Left ventricle myocardium inferior (tissue), 1 donor: ENCODE measurements at regions not wholly inside any gene's neighbourhood (a gene's known extent, or its start where the extent isn't known, plus 50 kb on each side); places are given as distances from the start of the nearest gene placed in this dataset.

Experiments used
- DNase-seq: peaks from one replicate; pipeline ENCODE4 v3.0.0-alpha.2; 2020
- H3K27ac ChIP-seq: fragments of 200-600 bp; replicated peaks from 2 replicates; pipeline ENCODE4 v1.8.0; 2021
- H3K27me3 ChIP-seq: fragments of 200-600 bp; 2 replicates; pipeline ENCODE4 v1.8.0; 2021; ENCODE audit warnings: low read depth
- H3K36me3 ChIP-seq: fragments of 200-600 bp; 2 replicates; pipeline ENCODE4 v1.8.0; 2021
- H3K4me1 ChIP-seq: fragments of 200-600 bp; 2 replicates; pipeline ENCODE4 v1.8.0; 2021
- H3K4me3 ChIP-seq: fragments of 200-600 bp; 2 replicates; pipeline ENCODE4 v1.8.0; 2021; ENCODE audit warnings: mild to moderate bottlenecking, moderate library complexity
- H3K9me3 ChIP-seq: fragments of 200-600 bp; replicated peaks from 2 replicates; pipeline ENCODE4 v1.8.0; 2021
- CTCF ChIP-seq: fragments of 200-600 bp; IDR thresholded peaks from 2 replicates; pipeline ENCODE4 v1.8.0; 2021; ENCODE audit warnings: antibody characterized with exemption, mild to moderate bottlenecking, borderline replicate concordance
- intact Hi-C: fragments of 100-400 bp; cut with micrococcal nuclease; formaldehyde crosslinking; loops from one replicate; pipeline ENCODE4 v1.11.0; 2022
- donor health status: DM: no; HTN: yes; CAD: no; lungs with severe emphysema.

GRCh38 chr14:98819132-98819866, 452.7 kb downstream of the BCL11B start:
- intact Hi-C loops = no loop called here
- Histone ChIP-seq H3K36me3 (no peaks in the 10 kb centered on the region), H3K4me1 (no peaks in the 10 kb centered on the region), H3K4me3 (no peak overlapping the region), H3K27ac (no peak overlapping the region), H3K27me3 (peaks cover 57% of the 10 kb centered on the region), H3K9me3 (no peaks in the 10 kb centered on the region)
- DNase-seq = no peak
- TF ChIP-seq CTCF = no peak

- Histone ChIP-seq H3K27ac (no peak overlapping the region), H3K27me3 (peaks cover 53% of the 10 kb centered on the region), H3K36me3 (no peaks in the 10 kb centered on the region), H3K4me3 (no peak overlapping the region), H3K4me1 (no peaks in the 10 kb centered on the region), H3K9me3 (no peaks in the 10 kb centered on the region)
- intact Hi-C loops = no loop called here
- DNase-seq = no peak
- TF ChIP-seq CTCF = no peak
Observed at GRCh38 chr14:98819867-98820206, 452.2 kb downstream of the BCL11B start.

- TF ChIP-seq CTCF = no peak
- intact Hi-C loops = no loop called here
- no peaks in the 10 kb centered on the region for H3K9me3 ChIP-seq
Observed at GRCh38 chr14:98822917-98823316, 449.1 kb downstream of the BCL11B start.

GRCh38 chr14:98826618-98827017, 445.4 kb downstream of the BCL11B start:
- no peaks in the 10 kb centered on the region for H3K36me3 ChIP-seq
- intact Hi-C loops = no loop called here
- no peak overlapping the region for H3K27ac ChIP-seq
- peaks cover 56% of the 10 kb centered on the region for H3K27me3 ChIP-seq
- no peak for DNase-seq
- peaks cover 7% of the 10 kb centered on the region for H3K9me3 ChIP-seq
- no peak overlapping the region for H3K4me3 ChIP-seq
- no peak for TF ChIP-seq CTCF
- no peaks in the 10 kb centered on the region for H3K4me1 ChIP-seq

More at GRCh38 chr14:98822917-98823316, 449.1 kb downstream of the BCL11B start:
- peaks cover 54% of the 10 kb centered on the region for H3K27me3 ChIP-seq
- no peaks in the 10 kb centered on the region for H3K36me3 ChIP-seq
- no peak for DNase-seq
- no peak overlapping the region for H3K4me3 ChIP-seq
- no peak overlapping the region for H3K27ac ChIP-seq
- H3K4me1 ChIP-seq = no peaks in the 10 kb centered on the region

- Histone ChIP-seq H3K36me3 (no peaks in the 10 kb centered on the region), H3K27me3 (peaks cover 38% of the 10 kb centered on the region), H3K4me1 (no peaks in the 10 kb centered on the region), H3K4me3 (no peak overlapping the region), H3K27ac (no peak overlapping the region), H3K9me3 (peaks cover 12% of the 10 kb centered on the region)
- no peak for DNase-seq
- no peak for TF ChIP-seq CTCF
- intact Hi-C loops = no loop called here
Observed at GRCh38 chr14:98834119-98834518, 437.9 kb downstream of the BCL11B start.
